ENCODE measurements at regions not wholly inside any gene's neighbourhood (a gene's known extent, or its start where the extent isn't known, plus 50 kb on each side); places are given as distances from the start of the nearest gene placed in this dataset.
"Not testable (repeated sequence)": the region's sequence is repeated elsewhere in the genome, so short reads cannot be mapped to it uniquely, and the experiment has no call there.

GRCh38 chr14:44785096-44785495 is 176.7 kb downstream of the KLHL28 start:
- no peak for DNase-seq (ENCODE audit: low read depth)

GRCh38 chr14:44783901-44784300 is 177.8 kb downstream of the KLHL28 start:
- peak; percentile 69 for DNase-seq (ENCODE audit: low read depth)

GRCh38 chr14:44782775-44783238 is 178.9 kb downstream of the KLHL28 start:
- no peak for DNase-seq (ENCODE audit: low read depth)

GRCh38 chr14:44780989-44781388 is 180.8 kb downstream of the KLHL28 start:
- DNase-seq (ENCODE audit: low read depth): no peak

GRCh38 chr14:44778604-44779003 is 183.1 kb downstream of the KLHL28 start:
- no peak for DNase-seq (ENCODE audit: low read depth)

DNA sequence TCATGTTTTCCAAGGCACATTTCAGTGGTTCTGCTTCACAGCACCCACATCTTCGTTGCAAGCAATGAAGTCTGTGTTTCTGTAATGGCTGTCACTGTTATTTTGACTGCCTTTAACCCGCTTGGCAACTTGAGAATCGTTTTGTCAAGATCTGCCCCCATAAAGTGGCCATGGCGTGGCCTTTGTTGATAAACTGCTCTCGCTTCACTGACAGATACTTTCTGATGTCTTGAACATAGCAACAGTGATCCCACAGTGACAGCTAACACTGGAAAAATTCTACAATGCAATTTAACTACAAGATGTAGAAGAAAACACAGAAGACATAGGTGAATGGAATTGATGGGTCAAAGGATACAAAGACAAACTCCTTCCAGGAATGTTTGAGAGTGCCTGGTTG is 184.2 kb downstream of the KLHL28 start:
- DNase-seq (ENCODE audit: low read depth): no peak

DNA sequence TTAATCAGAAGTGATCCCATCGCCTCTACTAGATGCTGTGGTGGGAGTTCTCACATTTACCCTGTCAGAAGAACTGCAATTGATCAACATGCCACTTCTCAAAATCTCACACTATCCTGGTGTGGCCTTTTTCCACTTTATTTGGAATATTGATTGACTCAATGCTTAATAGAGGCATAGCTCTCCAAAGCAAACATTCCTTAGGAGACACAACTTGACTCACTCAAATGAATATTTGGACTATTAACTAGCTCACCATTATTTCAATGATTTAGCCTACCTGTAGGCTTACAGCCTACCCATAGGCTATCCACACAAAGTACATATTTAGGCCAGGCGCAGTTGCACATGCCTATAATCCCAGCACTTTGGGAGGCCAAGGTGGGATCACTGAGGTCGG is 186.5 kb downstream of the KLHL28 start:
- DNase-seq (ENCODE audit: low read depth): no peak

DNA sequence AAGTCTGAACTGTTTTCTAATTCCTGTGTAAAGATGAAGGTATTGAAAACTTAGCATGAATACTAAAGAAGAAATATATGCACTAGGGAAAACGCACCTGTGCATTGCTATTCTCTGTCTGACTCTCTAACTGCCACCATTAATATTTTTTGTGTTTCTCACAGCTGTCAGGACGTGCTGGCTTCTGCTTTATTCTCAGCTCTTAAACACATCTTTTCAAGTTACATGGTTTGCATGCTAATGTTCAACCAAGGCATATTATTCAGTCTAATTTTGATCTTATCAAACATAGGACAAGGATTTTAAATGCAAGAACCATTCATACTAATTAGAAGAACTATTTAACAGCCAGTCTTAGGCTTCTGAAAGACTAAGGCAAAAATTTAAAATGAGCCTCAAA is 187.4 kb downstream of the KLHL28 start:
- no peak for DNase-seq (ENCODE audit: low read depth)

DNA sequence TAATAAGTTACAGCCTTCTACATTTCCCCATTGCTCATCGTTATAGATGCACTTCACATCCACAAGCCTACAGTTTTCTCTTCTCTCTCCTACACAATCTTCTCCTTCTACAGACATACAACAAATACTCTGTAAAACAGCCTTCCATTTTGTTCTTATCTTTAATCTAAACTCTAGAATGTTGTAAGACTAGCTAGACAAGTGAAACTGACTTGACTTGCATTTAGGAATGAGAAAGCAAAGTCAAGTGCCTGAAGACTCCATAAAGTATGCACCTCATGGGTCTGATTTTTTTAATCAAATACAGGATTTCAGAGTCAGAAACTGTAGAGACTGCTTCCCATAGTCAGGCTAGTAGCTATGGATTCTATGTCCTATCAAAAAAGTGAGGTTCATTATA is 190.3 kb downstream of the KLHL28 start:
- DNase-seq (ENCODE audit: low read depth): no peak

- DNase-seq (ENCODE audit: low read depth): no peak
These were observed 191.5 kb downstream of the KLHL28 start for GRCh38 chr14:44770201-44770600.

GRCh38 chr14:44768935-44769334 is 192.8 kb downstream of the KLHL28 start:
- DNase-seq (ENCODE audit: low read depth): no peak

GRCh38 chr14:44767646-44768173 is 194.0 kb downstream of the KLHL28 start:
- peak; percentile 34 for DNase-seq (ENCODE audit: low read depth)

DNA sequence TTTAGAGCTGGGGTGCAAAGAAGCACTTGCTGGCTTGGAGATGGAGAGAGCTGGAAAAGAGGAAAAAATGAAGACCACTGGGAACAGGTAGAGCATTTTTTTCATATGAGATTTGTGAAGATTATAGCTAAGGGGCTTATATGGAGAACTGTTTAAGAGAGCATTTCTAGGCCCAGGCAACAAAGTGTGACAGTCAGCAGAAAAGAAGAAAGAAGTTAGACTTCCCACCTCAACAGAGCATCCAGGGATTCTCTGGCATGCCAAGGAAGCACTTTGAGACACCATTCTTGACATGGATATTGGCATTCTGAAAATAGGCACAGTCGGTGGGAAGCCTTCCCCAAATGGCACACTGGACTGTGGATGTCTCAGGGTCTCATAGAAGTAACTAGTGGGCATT is 195.5 kb downstream of the KLHL28 start:
- DNase-seq (ENCODE audit: low read depth): no peak

- DNase-seq (ENCODE audit: low read depth): no peak
These were observed 198.4 kb downstream of the KLHL28 start for GRCh38 chr14:44763356-44763755.

GRCh38 chr14:44759277-44759676 is 202.5 kb downstream of the KLHL28 start:
- no peak for DNase-seq (ENCODE audit: low read depth)

GRCh38 chr14:44756554-44756953 is 205.2 kb downstream of the KLHL28 start:
- no peak for DNase-seq (ENCODE audit: low read depth)

DNA sequence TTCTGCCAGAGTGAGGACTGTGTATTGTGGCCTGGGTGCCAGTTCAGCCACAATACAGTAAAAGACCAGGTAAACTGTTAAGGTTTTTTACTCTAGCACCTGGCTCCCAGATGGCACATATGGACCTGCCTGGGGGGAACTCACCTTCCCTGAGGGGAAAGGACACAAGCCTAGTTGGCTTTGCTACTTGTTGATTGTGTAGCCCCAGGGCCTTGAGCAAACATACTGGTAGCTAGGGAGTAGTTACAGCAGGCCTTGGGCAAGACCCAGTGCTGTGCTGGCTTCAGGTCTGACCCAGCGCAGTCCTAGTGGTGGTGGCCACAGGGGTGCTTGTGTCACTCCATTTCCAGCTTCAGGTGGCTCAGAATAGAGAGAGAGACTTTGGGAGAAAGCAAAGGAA is 216.4 kb downstream of the KLHL28 start:
- DNase-seq (ENCODE audit: low read depth): no peak

GRCh38 chr14:44742202-44742601 is 219.5 kb downstream of the KLHL28 start:
- DNase-seq (ENCODE audit: low read depth): no peak

DNA sequence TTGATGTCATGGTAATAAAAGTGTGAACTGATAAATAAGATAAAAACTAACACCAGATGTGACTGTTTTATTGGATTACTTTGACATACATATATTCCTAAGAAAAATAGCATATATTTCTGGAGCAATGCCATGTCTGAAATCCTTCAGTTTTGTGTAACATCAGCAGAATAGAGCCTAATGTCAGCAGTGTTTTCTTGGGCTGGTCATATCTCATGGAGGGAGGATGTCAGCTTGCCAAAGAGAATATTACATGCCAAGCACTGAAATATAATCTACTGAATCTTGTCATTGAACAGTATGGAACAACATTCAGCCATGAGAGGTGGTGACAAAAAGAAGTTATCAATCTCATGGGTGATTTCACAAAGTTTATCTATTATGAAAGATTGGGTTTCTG is 220.3 kb downstream of the KLHL28 start:
- no peak for DNase-seq (ENCODE audit: low read depth)

- DNase-seq (ENCODE audit: low read depth): no peak
These were observed 225.4 kb downstream of the KLHL28 start for GRCh38 chr14:44736326-44736725.

DNA sequence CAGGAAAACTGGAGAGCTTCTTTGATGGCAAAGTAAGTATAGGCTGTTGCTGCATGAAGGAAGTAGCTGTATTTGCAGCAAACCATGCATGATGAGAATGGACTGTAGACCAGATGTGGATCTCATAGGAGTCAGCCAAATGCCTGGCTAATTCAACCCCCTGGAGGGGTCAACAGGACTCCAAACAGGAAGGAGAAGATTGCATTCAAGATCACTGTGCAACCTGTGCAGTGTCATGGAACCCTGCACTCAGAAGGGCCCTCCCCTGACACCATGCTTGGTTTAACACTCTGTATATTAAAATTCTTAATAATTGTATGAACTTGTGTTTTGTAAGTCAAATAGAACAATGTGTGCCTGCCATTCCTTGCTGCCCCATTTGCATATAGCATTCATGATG is 225.1 kb upstream of the FSCB start:
- DNase-seq (ENCODE audit: low read depth): no peak

DNA sequence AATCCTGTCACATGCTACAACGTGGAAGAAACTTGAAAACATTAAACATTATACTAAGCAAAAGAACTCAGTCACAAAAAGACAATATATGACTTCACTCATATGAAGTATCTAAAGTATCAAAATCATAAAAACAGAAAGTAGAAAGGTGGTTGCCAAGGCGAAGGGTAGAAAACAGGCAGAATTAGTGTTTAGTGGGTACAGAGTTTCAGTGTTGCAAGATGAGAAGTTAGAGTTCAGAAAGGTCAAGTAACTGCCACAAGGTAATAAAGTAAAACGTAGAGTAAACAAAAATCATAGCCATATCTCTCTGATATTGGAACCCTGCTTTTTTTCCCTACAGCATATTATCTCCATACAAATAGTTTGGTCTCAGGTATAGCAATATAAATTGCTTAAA is 223.8 kb upstream of the FSCB start:
- no peak for DNase-seq (ENCODE audit: low read depth)

- DNase-seq (ENCODE audit: low read depth): not testable (repeated sequence)
These were observed 214.3 kb upstream of the FSCB start for GRCh38 chr14:44721395-44721794.

DNA sequence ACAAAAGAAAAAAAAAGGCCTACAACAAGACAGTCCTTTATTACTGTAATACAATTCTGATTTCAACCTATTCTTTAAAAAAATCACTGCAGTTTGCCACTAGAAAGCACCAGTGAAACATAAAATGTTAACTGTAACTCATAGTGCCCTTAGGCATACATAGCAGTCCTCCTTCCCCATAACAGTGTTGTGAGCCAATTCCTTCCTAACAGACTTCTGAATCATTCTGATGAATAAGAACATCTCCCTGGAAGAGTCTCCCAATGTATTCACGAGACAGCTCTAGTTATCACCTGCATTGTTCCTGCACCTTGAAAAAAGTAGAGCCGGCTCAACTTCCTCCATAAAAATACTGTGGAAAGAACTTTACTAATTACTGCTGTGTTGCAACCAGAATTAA is 213.6 kb upstream of the FSCB start:
- DNase-seq (ENCODE audit: low read depth): no peak
